Astrocyte of the hippocampus (primary cell): ENCODE measurements at regions not wholly inside any gene's neighbourhood (a gene's known extent, or its start where the extent isn't known, plus 50 kb on each side); places are given as distances from the start of the nearest gene placed in this dataset.
"Not testable (repeated sequence)": the region's sequence is repeated elsewhere in the genome, so short reads cannot be mapped to it uniquely, and the experiment has no call there.

Experiments
- DNase-seq: peaks from one replicate; pipeline ENCODE4 v3.0.0; 2011; ENCODE audit warnings: low read depth, low spot score

GRCh38 chr6:80930376-80930775, 822.1 kb downstream of the TENT5A start:
- DNase-seq: no peak

- DNase-seq: no peak
Observed at GRCh38 chr6:80923816-80924215, 817.3 kb downstream of the BCKDHB start.

DNA sequence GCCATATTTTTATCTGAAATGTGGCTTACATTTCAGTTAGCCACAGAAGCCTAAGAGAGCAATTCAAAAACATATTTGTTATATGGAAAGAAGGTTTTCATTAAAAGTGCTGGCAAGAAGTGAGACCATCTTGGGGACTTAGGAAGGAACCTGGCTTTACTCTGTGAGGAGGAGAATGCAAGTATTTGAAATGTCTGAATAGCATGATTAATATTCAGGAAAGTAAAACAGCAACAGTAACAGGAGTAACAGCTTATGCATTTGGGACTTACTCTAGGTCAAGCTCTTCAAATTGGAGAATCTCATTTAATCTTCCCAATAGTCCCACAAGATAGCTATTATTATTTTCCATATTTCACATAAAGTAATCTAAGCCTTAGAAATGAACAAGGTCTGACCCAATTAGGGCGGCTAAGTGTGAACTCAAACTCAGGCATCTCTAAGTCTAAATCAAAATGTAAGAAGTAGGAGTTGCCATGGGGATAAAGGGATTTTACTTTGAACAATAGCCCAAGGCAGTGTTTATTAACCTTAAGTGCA, 816.5 kb downstream of the BCKDHB start:
- no peak for DNase-seq

DNA sequence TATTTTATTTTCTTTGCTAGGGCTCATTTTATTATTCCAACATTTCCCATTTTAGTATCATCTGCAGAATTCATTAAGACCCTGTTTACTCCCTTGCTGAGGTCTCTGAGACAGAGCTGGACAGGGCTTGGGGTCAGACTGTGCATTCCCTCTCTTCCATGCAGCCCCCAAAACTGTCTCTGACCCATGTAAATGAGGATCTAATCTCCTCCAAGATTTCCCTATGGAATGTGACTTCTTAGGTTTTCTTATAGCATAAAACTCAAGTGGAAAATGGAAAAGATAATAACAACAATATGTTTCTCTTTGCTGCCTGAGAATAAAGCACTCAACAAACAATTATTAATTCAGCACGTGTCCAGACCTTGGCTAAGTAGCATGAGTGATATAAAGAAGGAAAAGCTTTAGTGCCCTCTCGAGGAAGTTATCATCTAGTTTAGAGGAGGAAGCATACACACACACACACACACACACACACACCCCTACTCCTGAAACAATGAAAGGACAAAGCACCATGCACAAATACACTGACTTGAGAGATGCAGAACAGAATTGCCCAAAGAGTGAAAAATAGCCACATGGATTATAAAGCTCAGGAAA, 815.5 kb downstream of the BCKDHB start:
- DNase-seq: no peak

DNA sequence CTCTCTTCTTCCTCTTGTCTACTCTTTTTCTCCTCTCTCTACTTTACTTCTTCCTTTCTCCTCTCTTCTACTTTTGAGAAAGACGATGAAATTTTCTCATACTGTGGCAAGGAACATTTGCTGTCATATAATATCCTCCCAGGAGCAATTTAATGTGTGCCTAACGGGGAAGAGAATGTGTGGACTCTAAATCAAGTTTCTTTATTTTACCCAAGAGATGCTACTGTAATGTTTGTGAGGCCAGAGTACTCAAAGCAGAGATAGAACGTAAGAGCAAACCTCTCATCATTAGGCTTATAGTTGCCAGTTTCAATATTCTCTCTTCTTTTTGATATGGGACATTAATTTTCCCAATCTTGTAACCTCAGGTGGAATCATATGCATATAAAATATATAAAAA, 801.4 kb downstream of the BCKDHB start:
- DNase-seq: no peak

DNA sequence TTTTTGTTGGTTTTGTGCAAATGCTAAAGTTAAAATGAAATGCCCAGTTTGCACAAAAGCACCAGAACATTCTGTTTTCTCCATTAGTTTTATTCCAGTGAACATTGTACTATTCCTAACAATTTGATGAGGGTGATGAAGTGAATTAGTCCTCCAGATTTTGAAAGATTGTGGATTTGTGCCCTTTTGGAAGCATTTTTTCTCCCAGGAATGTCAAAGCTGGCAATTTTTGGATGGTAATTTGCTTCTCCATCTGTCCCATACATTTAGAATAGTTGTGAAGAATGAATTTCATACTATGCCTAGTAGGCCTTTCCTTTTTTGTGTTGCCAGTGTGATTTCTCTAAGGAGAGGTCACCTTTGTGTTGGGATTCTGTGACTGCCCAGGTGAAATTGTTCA, 797.2 kb downstream of the BCKDHB start:
- DNase-seq: no peak

DNA sequence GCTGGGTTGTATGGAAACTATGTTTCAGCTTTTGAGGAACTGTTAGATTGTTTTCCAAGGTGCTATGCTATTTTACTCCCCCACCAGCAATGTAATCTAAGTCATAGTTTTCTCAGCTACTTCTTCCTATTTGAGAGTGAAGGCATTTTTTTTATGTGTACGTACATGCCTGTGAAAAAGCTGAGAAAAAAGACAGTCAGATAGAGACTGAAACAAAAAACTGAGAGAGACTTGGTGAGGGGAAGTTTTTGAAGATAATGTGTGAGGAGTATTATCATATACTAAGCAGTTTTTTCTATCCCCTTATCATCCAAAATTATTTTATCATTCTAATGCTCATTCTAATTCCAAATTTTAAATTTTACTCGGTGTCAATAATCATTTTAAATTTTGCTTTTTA, 780.0 kb downstream of the BCKDHB start:
- no peak for DNase-seq

GRCh38 chr6:80872951-80873308, 766.5 kb downstream of the BCKDHB start:
- DNase-seq: no peak

DNA sequence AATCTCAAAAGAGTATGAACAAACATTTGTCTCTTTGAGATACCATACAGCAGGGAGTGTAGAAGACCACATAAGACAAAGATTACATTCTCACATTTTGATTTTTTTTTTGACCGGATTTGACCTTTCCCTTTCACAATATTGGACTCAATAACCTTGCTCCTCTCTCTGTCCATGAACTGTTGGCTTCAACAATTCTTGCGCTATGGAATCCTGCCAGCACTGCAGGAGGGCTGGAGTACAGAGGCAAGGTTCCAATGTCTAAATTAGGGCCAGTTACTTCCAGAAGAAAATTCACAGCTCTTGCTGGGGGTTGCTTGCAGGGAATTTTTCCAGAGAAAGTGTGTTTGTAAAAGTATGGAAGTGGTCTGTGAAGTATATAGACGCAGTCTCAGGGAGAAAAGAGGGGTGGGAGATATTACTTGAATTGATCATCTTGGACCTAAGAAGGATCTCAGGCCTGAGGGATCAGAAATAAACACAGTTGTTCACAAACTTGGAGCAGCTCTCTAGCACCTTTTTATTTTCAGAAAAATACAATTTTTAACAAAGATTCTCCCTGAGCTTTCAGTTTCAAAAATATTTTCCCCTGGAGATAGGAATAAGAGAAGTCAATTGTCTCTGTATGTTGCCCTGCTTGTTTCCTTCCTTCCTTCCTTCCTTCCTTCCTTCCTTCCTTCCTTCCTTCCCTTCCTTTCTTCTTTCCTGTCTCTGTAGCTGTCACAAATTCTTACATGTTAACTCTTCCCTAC, 765.9 kb downstream of the BCKDHB start:
- peak; percentile 1 for DNase-seq

GRCh38 chr6:80862756-80863155, 756.3 kb downstream of the BCKDHB start:
- DNase-seq: no peak

DNA sequence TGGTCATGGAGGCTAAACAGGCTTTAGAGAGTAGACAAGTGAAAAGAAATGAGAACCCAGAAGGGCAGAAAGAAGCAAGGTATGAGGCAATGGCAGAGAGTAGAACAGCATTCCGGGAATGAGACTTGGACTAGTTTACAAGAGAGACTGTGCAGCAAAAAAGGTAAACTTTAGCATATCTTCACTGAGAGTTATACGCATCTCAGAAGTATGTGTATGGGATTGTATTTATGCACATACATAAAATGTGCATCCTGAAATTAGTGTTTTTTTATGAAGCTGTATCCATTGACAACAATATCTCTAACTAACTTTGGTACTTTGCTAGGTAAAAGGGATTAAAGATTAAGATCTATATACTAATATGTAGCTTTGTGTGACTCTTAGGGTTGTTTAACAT, 753.6 kb downstream of the BCKDHB start:
- DNase-seq: no peak

DNA sequence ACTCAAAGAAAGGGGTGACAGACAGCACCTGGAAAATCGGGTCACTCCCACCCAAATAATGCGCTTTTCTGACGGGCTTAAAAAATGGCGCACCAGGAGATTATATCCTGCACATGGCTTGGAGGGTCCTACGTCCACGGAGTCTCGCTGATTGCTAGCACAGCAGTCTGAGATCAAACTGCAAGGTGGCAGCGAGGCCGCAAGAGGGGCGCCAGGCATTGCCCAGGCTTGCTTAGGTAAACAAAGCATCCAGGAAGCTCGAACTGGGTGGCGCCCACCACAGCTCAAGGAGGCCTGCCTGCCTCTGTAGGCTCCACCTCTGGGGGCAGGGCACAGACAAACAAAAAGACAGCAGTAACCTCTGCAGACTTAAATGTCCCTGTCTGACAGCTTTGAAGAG, 741.5 kb downstream of the BCKDHB start:
- DNase-seq: not testable (repeated sequence)

- DNase-seq: no peak
Observed at GRCh38 chr6:80832337-80832736, 725.9 kb downstream of the BCKDHB start.

- no peak for DNase-seq
Observed at GRCh38 chr6:80793411-80793810, 686.9 kb downstream of the BCKDHB start.

DNA sequence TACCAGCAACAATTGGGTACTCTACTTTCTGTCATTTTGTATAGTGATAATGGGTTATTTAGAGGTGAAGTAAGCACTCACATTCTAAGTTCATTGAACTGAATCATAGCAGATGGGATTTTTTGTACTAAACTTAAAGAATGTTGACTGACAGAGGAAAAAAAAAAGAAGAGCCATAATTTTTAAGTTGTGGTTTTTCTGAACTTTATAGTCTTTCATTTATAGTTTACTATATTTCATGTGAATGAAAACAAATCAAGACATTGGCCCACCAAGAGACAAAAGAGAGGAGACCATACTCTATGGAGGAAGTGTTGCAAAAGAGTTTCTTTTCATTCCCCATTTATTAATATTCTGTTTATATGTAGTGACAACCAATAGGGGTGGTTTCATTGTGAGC, 685.7 kb downstream of the BCKDHB start:
- DNase-seq: no peak

DNA sequence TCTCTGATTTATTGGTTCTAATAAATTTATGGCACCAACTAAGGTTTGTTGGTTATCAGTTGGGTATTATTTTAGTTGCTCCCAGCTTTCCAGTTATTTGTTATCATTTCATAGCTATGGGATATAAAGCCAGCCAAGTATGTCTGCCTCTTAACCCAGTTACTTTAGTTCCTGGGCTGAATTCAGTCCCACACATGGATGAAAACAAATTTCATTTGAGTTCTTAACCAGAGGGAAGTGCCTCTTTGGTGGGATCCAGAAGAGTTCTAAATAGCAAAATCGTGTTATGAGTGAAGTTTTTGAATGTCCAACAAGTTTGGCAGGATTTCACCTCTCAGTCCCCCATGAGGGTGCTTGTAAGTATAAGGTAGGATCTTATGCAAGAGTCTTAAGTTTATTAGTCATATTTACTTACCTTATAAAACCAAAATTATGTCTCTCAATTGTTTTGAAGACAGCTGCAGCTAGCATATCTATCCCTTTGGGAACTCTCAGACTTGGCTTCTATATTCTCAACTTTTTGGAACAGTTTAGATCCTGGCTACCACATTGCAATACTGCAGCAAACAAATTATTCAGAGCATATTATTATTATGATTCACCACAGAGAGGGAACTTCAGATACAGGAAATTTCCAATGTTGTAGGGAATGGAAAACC, 683.6 kb downstream of the BCKDHB start:
- no peak for DNase-seq

DNA sequence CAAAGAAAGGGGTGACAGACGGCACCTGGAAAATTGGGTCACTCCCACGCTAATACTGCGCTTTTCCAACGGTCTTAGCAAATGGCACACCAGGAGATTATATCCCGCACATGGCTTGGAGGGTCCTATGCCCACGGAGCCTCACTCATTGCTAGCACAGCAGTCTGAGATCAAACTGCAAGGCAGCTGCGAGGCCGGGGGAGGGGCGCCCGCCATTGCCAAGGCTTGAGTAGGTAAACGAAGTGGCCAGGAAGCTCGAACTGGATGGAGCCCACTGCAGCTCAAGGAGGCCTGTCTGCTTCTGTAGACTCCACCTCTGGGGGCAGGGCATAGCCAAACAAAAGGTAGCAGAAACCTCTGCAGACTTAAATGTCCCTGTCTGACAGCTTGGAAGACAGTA, 676.8 kb downstream of the BCKDHB start:
- DNase-seq: not testable (repeated sequence)

GRCh38 chr6:80771941-80772340, 665.5 kb downstream of the BCKDHB start:
- DNase-seq: peak; percentile 71

GRCh38 chr6:80769106-80769505, 662.6 kb downstream of the BCKDHB start:
- peak; percentile 17 for DNase-seq

DNA sequence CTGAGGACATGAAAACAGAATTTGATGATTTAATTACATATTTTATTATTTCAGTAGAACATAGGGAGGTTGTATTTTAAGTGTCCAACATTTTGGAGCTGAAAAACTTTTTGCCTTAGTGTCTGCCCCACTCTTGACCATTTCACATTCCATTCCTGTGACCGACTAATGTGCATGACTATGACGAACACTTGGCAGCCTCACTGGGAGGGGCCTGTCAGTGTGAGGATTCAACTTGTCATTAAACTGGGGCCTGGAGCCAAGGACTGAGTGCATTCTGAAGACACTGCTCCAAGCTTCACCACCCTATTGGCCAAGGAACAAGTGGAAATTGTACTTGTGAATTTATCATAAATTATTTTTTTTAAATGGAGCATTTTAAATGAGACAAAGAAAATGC, 661.3 kb downstream of the BCKDHB start:
- peak; percentile 83 for DNase-seq

GRCh38 chr6:80744213-80744612, 637.7 kb downstream of the BCKDHB start:
- no peak for DNase-seq

DNA sequence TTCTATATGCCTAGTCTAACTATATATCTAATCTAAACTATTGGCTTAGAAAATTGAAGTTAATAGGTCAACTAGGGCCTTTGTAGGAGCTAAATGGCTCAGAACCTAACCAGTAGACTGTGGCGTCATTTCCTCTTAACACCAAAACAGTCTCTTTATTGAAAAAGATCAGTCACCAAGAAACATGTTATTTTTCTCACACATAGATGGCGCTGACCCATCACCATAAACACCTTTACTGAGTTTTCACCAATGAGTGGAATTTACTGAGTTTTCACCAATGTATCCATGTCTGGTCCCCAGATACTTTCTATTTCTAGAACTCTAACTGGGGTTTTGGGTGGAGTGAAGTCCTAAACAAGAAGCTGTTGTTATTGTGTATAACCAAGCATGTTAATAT, 636.0 kb downstream of the BCKDHB start:
- peak; percentile 54 for DNase-seq

GRCh38 chr6:80733641-80734040, 627.2 kb downstream of the BCKDHB start:
- peak; percentile 41 for DNase-seq
